CD4-positive, alpha-beta T cell (primary cell): ENCODE measurements at regions not wholly inside any gene's neighbourhood (a gene's known extent, or its start where the extent isn't known, plus 50 kb on each side); places are given as distances from the start of the nearest gene placed in this dataset.

Experiments used
- ATAC-seq: fragments of 200-7000 bp; cut with Tn5 transposase; one replicate; pipeline ENCODE4 v1.10.0; 2022; ENCODE audit warnings: mild to moderate bottlenecking; ENCODE audit not compliant: poor library complexity
- CTCF ChIA-PET: fragments of 350-600 bp; sonication (Branson Sonifier 250); formaldehyde crosslinking; loops from one replicate; lab custom pipeline; 2021; ENCODE audit warnings: antibody characterized with exemption, inconsistent platforms; lab: Charles Lee
- POLR2A ChIA-PET: fragments of 350-600 bp; sonication (Branson Sonifier 250); formaldehyde crosslinking; loops from one replicate; lab custom pipeline; 2021; ENCODE audit warnings: antibody characterized with exemption, inconsistent platforms; lab: Charles Lee
- DNase-seq, 14 experiments: peaks; one replicate each; pipeline ENCODE4 v3.0.0-alpha.2; 2013 to 2020; ENCODE audit warnings: mixed read lengths in 2 of 14
- H3K27ac ChIP-seq, 2 donors: one replicate each; pipeline versions ENCODE4 v1.5.1 to v1.7.0; 2013; ENCODE audit warnings: low read length in 2 of 2, low read depth in 1 of 2, mild to moderate bottlenecking in 1 of 2
- H3K27me3 ChIP-seq, 2 experiments: 1 replicate in 1 of 2; 2 replicates in 1 of 2; pipeline versions ENCODE4 v1.6.1 to v1.7.0; 2013; ENCODE audit warnings: low read length in 2 of 2, control low read depth in 1 of 2, mild to moderate bottlenecking in 1 of 2, moderate library complexity in 1 of 2; ENCODE audit not compliant: insufficient read depth in 2 of 2, control insufficient read depth in 1 of 2
- H3K36me3 ChIP-seq: one replicate; pipeline ENCODE4 v1.6.1; 2013; ENCODE audit warnings: low read length, control low read depth; ENCODE audit not compliant: insufficient read depth
- H3K4me1 ChIP-seq: one replicate; pipeline ENCODE4 v1.6.1; 2013; ENCODE audit warnings: low read length, control low read depth; ENCODE audit not compliant: insufficient read depth
- H3K4me3 ChIP-seq: one replicate; pipeline ENCODE4 v1.5.1; 2013; ENCODE audit warnings: mild to moderate bottlenecking, low read length, moderate library complexity
- H3K9me3 ChIP-seq, 2 experiments: 1 replicate in 1 of 2; 2 replicates in 1 of 2; pipeline versions ENCODE4 v1.6.1 to v1.7.0; 2013; ENCODE audit warnings: low read length in 2 of 2, mild to moderate bottlenecking in 2 of 2, control low read depth in 1 of 2, moderate library complexity in 1 of 2; ENCODE audit not compliant: control insufficient read depth in 1 of 2, insufficient read depth in 1 of 2
- H3K27ac Mint-ChIP-seq: one replicate; pipeline ENCODE4 v1.8.0; 2020; ENCODE audit warnings: mixed read lengths
- H3K27me3 Mint-ChIP-seq: one replicate; pipeline ENCODE4 v1.8.0; 2021; ENCODE audit warnings: mixed read lengths
- H3K36me3 Mint-ChIP-seq: one replicate; pipeline ENCODE4 v1.8.0; 2021; ENCODE audit warnings: low read depth, mixed read lengths
- H3K4me1 Mint-ChIP-seq: one replicate; pipeline ENCODE4 v1.8.0; 2021; ENCODE audit warnings: low read depth, mixed read lengths
- H3K4me3 Mint-ChIP-seq: one replicate; pipeline ENCODE4 v1.8.0; 2020; ENCODE audit warnings: mild to moderate bottlenecking, mixed read lengths
- H3K9me3 Mint-ChIP-seq: one replicate; pipeline ENCODE4 v1.8.0; 2020; ENCODE audit warnings: mixed read lengths
- CTCF ChIP-seq: fragments of 200-600 bp; IDR thresholded peaks from one replicate; pipeline ENCODE4 v1.8.0; 2022; ENCODE audit warnings: antibody characterized with exemption, mild to moderate bottlenecking
- intact Hi-C, 2 experiments: fragments of 100-400 bp; cut with DNase I in 1 of 2; cut with micrococcal nuclease in 1 of 2; formaldehyde crosslinking; loops; one replicate each; pipeline versions ENCODE4 v1.15.1 to v1.9.0; 2023 to 2025; cut with DNase I, micrococcal nuclease

GRCh38 chr15:95606551-95606950 lies 723.9 kb upstream of the NR2F2 start:
- Histone ChIP-seq H3K27ac (no peak overlapping the region), H3K27me3 (no peaks in the 10 kb centered on the region), H3K36me3 (no peaks in the 10 kb centered on the region), H3K4me1 (no peaks in the 10 kb centered on the region), H3K9me3 (no peaks in the 10 kb centered on the region), H3K4me3 (no peak overlapping the region)
- CTCF ChIA-PET = no interaction called here
- TF ChIP-seq CTCF = no peak
- no peaks in the 10 kb centered on the region for H3K4me1 Mint-ChIP-seq
- ATAC-seq (no peak), DNase-seq (no peak)
- no peak overlapping the region for H3K27ac Mint-ChIP-seq
- intact Hi-C loops = no loop called here
- POLR2A ChIA-PET = no interaction called here
- H3K9me3 Mint-ChIP-seq = no peaks in the 10 kb centered on the region
- no peaks in the 10 kb centered on the region for H3K36me3 Mint-ChIP-seq
- H3K27me3 Mint-ChIP-seq = no peaks in the 10 kb centered on the region
- no peak overlapping the region for H3K4me3 Mint-ChIP-seq

GRCh38 chr15:95608371-95608770 lies 722.1 kb upstream of the NR2F2 start:
- Histone ChIP-seq H3K4me3 (no peak overlapping the region), H3K4me1 (no peaks in the 10 kb centered on the region), H3K9me3 (peaks cover 0 to 3% of the 10 kb centered on the region in 2 experiments), H3K27me3 (no peaks in the 10 kb centered on the region), H3K36me3 (no peaks in the 10 kb centered on the region), H3K27ac (no peak overlapping the region)
- ChIA-PET CTCF (interaction anchor here (1.4 kb wide), 1 partner anchor 9 kb away, joined by 4 read pairs; no protein-coding TSS in a partner anchor), POLR2A (no interaction called here)
- intact Hi-C loops = no loop called here
- Mint-ChIP-seq H3K4me1 (no peaks in the 10 kb centered on the region), H3K9me3 (no peaks in the 10 kb centered on the region), H3K36me3 (no peaks in the 10 kb centered on the region), H3K27ac (no peak overlapping the region), H3K27me3 (no peaks in the 10 kb centered on the region), H3K4me3 (no peak overlapping the region)
- no peak for TF ChIP-seq CTCF
- DNase-seq (no peak), ATAC-seq (no peak)

GRCh38 chr15:95609096-95609495 lies 721.4 kb upstream of the NR2F2 start:
- Mint-ChIP-seq H3K4me1 (no peaks in the 10 kb centered on the region), H3K36me3 (no peaks in the 10 kb centered on the region), H3K4me3 (no peak overlapping the region), H3K27me3 (no peaks in the 10 kb centered on the region), H3K27ac (no peak overlapping the region), H3K9me3 (no peaks in the 10 kb centered on the region)
- Histone ChIP-seq H3K27ac (no peak overlapping the region), H3K4me1 (no peaks in the 10 kb centered on the region), H3K4me3 (no peak overlapping the region), H3K27me3 (no peaks in the 10 kb centered on the region), H3K36me3 (no peaks in the 10 kb centered on the region), H3K9me3 (peaks cover 0 to 3% of the 10 kb centered on the region in 2 experiments)
- ATAC-seq = no peak
- intact Hi-C loops = no loop called here
- no peak for DNase-seq
- CTCF ChIA-PET = interaction anchor here (1.4 kb wide), 1 partner anchor 8 kb away, joined by 4 read pairs; no protein-coding TSS in a partner anchor
- TF ChIP-seq CTCF = no peak
- POLR2A ChIA-PET = no interaction called here
